Pancreas (tissue), 10 donors: ENCODE measurements at regions not wholly inside any gene's neighbourhood (a gene's known extent, or its start where the extent isn't known, plus 50 kb on each side); places are given as distances from the start of the nearest gene placed in this dataset.

ENCODE experiments used
- ATAC-seq, 4 donors: fragments of 200-7000 bp; cut with Tn5 transposase; one replicate each; pipeline versions ENCODE4 v1.8.0 to v1.9.1; 2020; ENCODE audit warnings: mild to moderate bottlenecking in 4 of 4, moderate library complexity in 4 of 4
- DNase-seq, 6 donors: peaks; one replicate each; pipeline ENCODE4 v3.0.0-alpha.2; 2020
- FAIRE-seq: peaks from 2 replicates; lab custom pipeline; 2012; peaks lifted over from hg19 to GRCh38; lab: Jason Lieb, UNC
- H3K27ac ChIP-seq, 4 donors: fragments of 200-600 bp; sonication (generic); 1 replicate in 3 of 4; 2 replicates in 1 of 4; pipeline versions ENCODE4 v1.5.0 to v1.8.0; 2020
- H3K27me3 ChIP-seq, 4 donors: fragments of 200-600 bp; one replicate each; pipeline ENCODE4 v1.8.0; 2021
- H3K36me3 ChIP-seq, 3 donors: fragments of 200-600 bp; sonication (generic) in 1 of 3; one replicate each; pipeline versions ENCODE4 v1.5.0 to v1.8.0; 2020 to 2021
- H3K4me1 ChIP-seq, 3 donors: fragments of 200-600 bp; one replicate each; pipeline ENCODE4 v1.8.0; 2021
- H3K4me3 ChIP-seq, 4 donors: fragments of 200-600 bp; sonication (generic) in 2 of 4; one replicate each; pipeline versions ENCODE4 v1.5.0 to v1.8.0; 2020 to 2021
- H3K9me3 ChIP-seq, 4 donors: fragments of 200-600 bp; one replicate each; pipeline ENCODE4 v1.8.0; 2021
- WGBS, 2 donors: extraction: QIAGEN DNeasy Blood & Tissue Kit; methylation state at CpG; one replicate each; pipeline ENCODE4 v1.1.7; 2013; 5-methylcytosine and 5-hydroxymethylcytosine counted together
- intact Hi-C, 3 donors: fragments of 100-400 bp; cut with DNase I; formaldehyde crosslinking; loops; one replicate each; pipeline versions ENCODE4 v1.11.1 to v1.14.2; 2022
- TF ChIP-seq, protein P1 (sequence below), 4 donors: fragments of 200-600 bp; sonication (generic) in 3 of 4; IDR thresholded peaks; one replicate each; pipeline versions ENCODE4 v1.5.0 to v1.8.0; 2021; ENCODE audit warnings: antibody characterized with exemption in 4 of 4
- donor health status: healthy with polysubstance abuse.
- donor health status: DM: no; HTN: no; CAD: no; lungs with moderate emphysema.
- donor health status: DM: no; HTN: no; CAD: no.
- donor health status: control.
- donor health status: control.
- donor health status: Bipolar disorder and iron deficiency.
- donor health status: DM: yes; HTN: yes; CAD: no.
- donor health status: DM: no; HTN: no; CAD: no.
- donor health status: DM: no; HTN: no; CAD: no.
- donor health status: DM: yes; HTN: yes; CAD: no.

DNA sequence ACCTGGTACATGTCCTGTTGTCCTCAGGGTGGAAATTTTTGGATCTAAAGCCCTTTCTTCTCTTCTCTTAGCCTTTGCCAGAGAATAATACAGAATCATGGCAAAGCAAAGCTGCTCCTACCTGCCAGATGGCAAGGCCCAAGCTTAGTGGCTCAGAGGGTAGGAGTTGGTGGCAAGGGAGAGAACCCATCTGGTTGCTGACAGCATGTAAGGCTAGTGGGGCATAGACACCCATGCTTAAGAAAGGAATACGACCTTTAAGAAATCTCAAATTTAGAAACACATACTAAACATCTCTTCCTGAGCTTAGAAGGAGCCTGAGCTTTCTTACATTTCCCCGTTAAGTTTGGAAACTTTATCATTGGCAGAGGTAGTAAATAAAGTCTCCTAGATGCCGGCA lies 395.0 kb upstream of the SOX9 start:
- no peaks in the 10 kb centered on the region for H3K9me3 ChIP-seq
- intact Hi-C loops: no loop called here
- TF ChIP-seq, protein P1, sequence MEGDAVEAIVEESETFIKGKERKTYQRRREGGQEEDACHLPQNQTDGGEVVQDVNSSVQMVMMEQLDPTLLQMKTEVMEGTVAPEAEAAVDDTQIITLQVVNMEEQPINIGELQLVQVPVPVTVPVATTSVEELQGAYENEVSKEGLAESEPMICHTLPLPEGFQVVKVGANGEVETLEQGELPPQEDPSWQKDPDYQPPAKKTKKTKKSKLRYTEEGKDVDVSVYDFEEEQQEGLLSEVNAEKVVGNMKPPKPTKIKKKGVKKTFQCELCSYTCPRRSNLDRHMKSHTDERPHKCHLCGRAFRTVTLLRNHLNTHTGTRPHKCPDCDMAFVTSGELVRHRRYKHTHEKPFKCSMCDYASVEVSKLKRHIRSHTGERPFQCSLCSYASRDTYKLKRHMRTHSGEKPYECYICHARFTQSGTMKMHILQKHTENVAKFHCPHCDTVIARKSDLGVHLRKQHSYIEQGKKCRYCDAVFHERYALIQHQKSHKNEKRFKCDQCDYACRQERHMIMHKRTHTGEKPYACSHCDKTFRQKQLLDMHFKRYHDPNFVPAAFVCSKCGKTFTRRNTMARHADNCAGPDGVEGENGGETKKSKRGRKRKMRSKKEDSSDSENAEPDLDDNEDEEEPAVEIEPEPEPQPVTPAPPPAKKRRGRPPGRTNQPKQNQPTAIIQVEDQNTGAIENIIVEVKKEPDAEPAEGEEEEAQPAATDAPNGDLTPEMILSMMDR (IDR thresholded peaks at IDR 0.05): no peak
- 57 to 65% methylated on average over 3 of the region's 3 CpGs for WGBS, 2 donors
- no peaks in the 10 kb centered on the region for H3K4me1 ChIP-seq
- ATAC-seq (peak in 1 of 4 donors; percentile 31), DNase-seq (no peak), FAIRE-seq (no peak)
- H3K4me3 ChIP-seq: peak overlapping the region in 1 of 4 donors; percentile 13
- H3K27me3 ChIP-seq: no peaks in the 10 kb centered on the region
- no peaks in the 10 kb centered on the region for H3K36me3 ChIP-seq
- no peak overlapping the region for H3K27ac ChIP-seq

DNA sequence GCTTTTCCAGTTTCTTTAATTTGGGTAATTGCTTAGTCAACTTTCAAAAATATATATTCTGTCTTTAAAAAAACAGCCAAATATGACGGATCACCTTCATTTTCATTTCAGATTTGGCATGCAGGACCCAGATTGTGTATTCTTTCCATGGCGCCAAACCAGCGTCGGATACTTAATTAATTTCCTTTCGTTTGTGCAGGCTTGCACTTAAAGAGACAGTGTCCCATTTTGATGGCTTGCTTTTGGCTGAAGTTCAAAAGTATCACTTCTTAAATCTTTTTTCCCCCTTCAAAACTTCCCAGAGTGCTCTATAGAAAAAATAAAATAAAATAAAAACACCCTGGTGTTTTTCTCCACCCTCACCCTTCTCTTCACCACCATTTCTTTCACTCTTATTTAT lies 394.5 kb upstream of the SOX9 start:
- FAIRE-seq (no peak), DNase-seq (peak in 1 of 6 donors; percentile 14), ATAC-seq (peak in 2 of 4 donors; percentile 62 to 66)
- TF ChIP-seq, protein P1 (IDR thresholded peaks at IDR 0.05): no peak
- H3K4me3 ChIP-seq: peak overlapping the region in 1 of 4 donors; percentile 13
- WGBS, 2 donors: 2 to 4% methylated on average over 5 of the region's 5 CpGs
- intact Hi-C loops: no loop called here
- H3K27me3 ChIP-seq: no peaks in the 10 kb centered on the region
- no peak overlapping the region for H3K27ac ChIP-seq
- no peaks in the 10 kb centered on the region for H3K4me1 ChIP-seq
- no peaks in the 10 kb centered on the region for H3K9me3 ChIP-seq
- no peaks in the 10 kb centered on the region for H3K36me3 ChIP-seq

DNA sequence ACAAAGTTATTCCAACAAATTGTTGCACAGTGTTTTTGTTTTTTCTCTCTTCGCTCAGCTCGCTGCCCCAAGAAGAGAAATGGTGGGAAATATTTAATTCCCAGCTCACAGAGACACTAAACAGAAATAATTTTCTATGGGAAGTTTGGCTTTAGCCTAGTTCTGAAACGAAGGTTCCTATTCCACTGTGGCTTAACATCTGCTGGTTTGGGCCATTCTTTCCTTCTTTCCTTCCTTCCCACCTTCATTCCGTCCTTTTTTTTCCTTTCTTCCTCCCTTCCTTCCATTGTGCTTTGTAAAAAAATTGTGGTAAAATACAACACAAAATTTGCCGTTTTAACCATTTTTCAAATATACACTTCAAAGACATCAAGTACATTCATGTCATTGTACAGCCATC lies 393.5 kb upstream of the SOX9 start:
- WGBS, 2 donors: 84 to 89% methylated on average over 5 of the region's 5 CpGs
- Histone ChIP-seq H3K36me3 (no peaks in the 10 kb centered on the region), H3K9me3 (no peaks in the 10 kb centered on the region), H3K27me3 (no peaks in the 10 kb centered on the region), H3K27ac (no peak overlapping the region), H3K4me3 (no peak overlapping the region), H3K4me1 (no peaks in the 10 kb centered on the region)
- FAIRE-seq: no peak
- DNase-seq: no peak
- no peak for ATAC-seq
- TF ChIP-seq, protein P1 (IDR thresholded peaks at IDR 0.05): no peak
- intact Hi-C loops: no loop called here

GRCh38 chr17:71727723-71728122 lies 393.1 kb upstream of the SOX9 start:
- H3K4me1 ChIP-seq: no peaks in the 10 kb centered on the region
- no peak for FAIRE-seq
- ATAC-seq: no peak
- H3K4me3 ChIP-seq: no peak overlapping the region
- H3K9me3 ChIP-seq: no peaks in the 10 kb centered on the region
- H3K27ac ChIP-seq: no peak overlapping the region
- WGBS, 2 donors: 91 to 96% methylated on average over 3 of the region's 3 CpGs
- H3K27me3 ChIP-seq: no peaks in the 10 kb centered on the region
- TF ChIP-seq, protein P1 (IDR thresholded peaks at IDR 0.05): no peak
- no peak for DNase-seq
- intact Hi-C loops: no loop called here
- no peaks in the 10 kb centered on the region for H3K36me3 ChIP-seq

- Histone ChIP-seq H3K9me3 (no peaks in the 10 kb centered on the region), H3K36me3 (no peaks in the 10 kb centered on the region), H3K27me3 (no peaks in the 10 kb centered on the region), H3K4me1 (no peaks in the 10 kb centered on the region), H3K27ac (no peak overlapping the region), H3K4me3 (no peak overlapping the region)
- DNase-seq (no peak), FAIRE-seq (no peak), ATAC-seq (no peak)
- WGBS, 2 donors: 67 to 89% methylated on average over 1 of the region's 1 CpG
- intact Hi-C loops: no loop called here
- TF ChIP-seq, protein P1 (IDR thresholded peaks at IDR 0.05): no peak
These were observed 389.9 kb upstream of the SOX9 start for GRCh38 chr17:71730871-71731270.
